Keratinocyte (primary cell): ENCODE measurements at regions not wholly inside any gene's neighbourhood (a gene's known extent, or its start where the extent isn't known, plus 50 kb on each side); places are given as distances from the start of the nearest gene placed in this dataset.

Experiments used
- CTCF ChIP-seq, 3 experiments: IDR thresholded peaks in 1 of 3; conservative IDR thresholded peaks in 1 of 3; optimal IDR thresholded peaks in 1 of 3; 2 replicates in 2 of 3; 3 replicates in 1 of 3; pipeline versions ENCODE3 to v1.5.1; 2011; ENCODE audit warnings: low read length in 3 of 3, mild to moderate bottlenecking in 3 of 3, moderate library complexity in 2 of 3, control low read depth in 1 of 3, inconsistent platforms in 1 of 3; ENCODE audit not compliant: insufficient read depth in 2 of 3; ENCODE audit errors: extremely low read depth in 1 of 3
- EZH2 ChIP-seq: IDR thresholded peaks from one replicate; pipeline ENCODE4 v1.6.1; 2012; ENCODE audit warnings: inconsistent platforms, mild to moderate bottlenecking, low read length, moderate library complexity

GRCh38 chr1:209416039-209416438 is 167.5 kb upstream of the CAMK1G start:
- no peak for TF ChIP-seq CTCF (optimal IDR thresholded peaks at IDR 0.05 in 1 of 3, IDR thresholded peaks at IDR 0.05 in 1 of 3, conservative IDR thresholded peaks at IDR 0.05 in 1 of 3; ENCODE audit: extremely low read depth in 1 of 3, insufficient read depth in 2 of 3, low read length in 3 of 3)
- TF ChIP-seq EZH2 = no peak
